ENCODE measurements at regions not wholly inside any gene's neighbourhood (a gene's known extent, or its start where the extent isn't known, plus 50 kb on each side); places are given as distances from the start of the nearest gene placed in this dataset.
"Not testable (repeated sequence)": the region's sequence is repeated elsewhere in the genome, so short reads cannot be mapped to it uniquely, and the experiment has no call there.

- not testable (repeated sequence) for H3K27me3 Mint-ChIP-seq (ENCODE audit: insufficient read depth, low read depth, poor library complexity); ATAC-seq
Observed at GRCh38 chr9:65481291-65481690, 194.4 kb upstream of the ZNG1E start.

DNA sequence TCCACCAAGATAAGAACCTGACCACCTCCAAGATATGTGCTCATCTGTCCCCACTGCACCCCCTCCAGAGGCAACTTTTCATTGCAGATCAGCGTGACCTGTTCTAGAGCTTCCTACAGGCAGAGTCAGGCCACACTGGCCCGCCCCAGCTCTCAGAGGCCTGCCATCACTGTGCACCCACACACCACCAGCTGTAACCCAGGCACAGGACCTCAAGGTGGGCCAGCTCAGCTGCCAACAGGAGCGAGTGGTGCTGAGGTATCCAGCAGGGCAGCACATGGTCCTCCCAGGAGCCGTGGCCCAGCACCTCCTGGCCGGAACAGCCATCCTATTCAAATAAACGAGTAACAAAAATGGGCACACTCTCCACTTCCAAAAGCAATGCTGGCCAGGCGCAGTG is 189.9 kb upstream of the FOXD4L5 start:
- not testable (repeated sequence) for DNase-seq (ENCODE audit: low spot score); H3K4me1 Mint-ChIP-seq; H3K36me3 ChIP-seq (ENCODE audit: insufficient read depth); H3K36me3 Mint-ChIP-seq (ENCODE audit: low read depth); ATAC-seq; H3K4me3 Mint-ChIP-seq; H3K27ac Mint-ChIP-seq; H3K27me3 ChIP-seq (ENCODE audit: insufficient read depth); H3K9me2 ChIP-seq (ENCODE audit: insufficient read depth); H4K20me1 ChIP-seq (replicated peaks; ENCODE audit: insufficient read depth); H3K4me1 ChIP-seq (ENCODE audit: insufficient read depth); H3K4me3 ChIP-seq; H3K27me3 Mint-ChIP-seq (ENCODE audit: insufficient read depth, low read depth, poor library complexity); H3K4me2 ChIP-seq; H3K27ac ChIP-seq (ENCODE audit: low read depth); H3K79me2 ChIP-seq (replicated peaks; ENCODE audit: insufficient read depth); H3F3A ChIP-seq (replicated peaks; ENCODE audit: low read depth); H2AFZ ChIP-seq
- H3K9me3 Mint-ChIP-seq: peaks cover 62% of the 10 kb centered on the region

More at GRCh38 chr9:65481291-65481690, 194.4 kb upstream of the ZNG1E start:
- not testable (repeated sequence) for H4K20me1 ChIP-seq (replicated peaks; ENCODE audit: insufficient read depth); H3K27me3 ChIP-seq (ENCODE audit: insufficient read depth); H3K4me3 Mint-ChIP-seq; H3K9me2 ChIP-seq (ENCODE audit: insufficient read depth); H3K27ac Mint-ChIP-seq; H3K27ac ChIP-seq (ENCODE audit: low read depth); DNase-seq (ENCODE audit: low spot score); H3K4me3 ChIP-seq; H3K36me3 Mint-ChIP-seq (ENCODE audit: low read depth); H3K79me2 ChIP-seq (replicated peaks; ENCODE audit: insufficient read depth); H3K4me1 Mint-ChIP-seq; H3K36me3 ChIP-seq (ENCODE audit: insufficient read depth); H2AFZ ChIP-seq; H3F3A ChIP-seq (replicated peaks; ENCODE audit: low read depth); H3K4me2 ChIP-seq; H3K4me1 ChIP-seq (ENCODE audit: insufficient read depth)
- H3K9me3 Mint-ChIP-seq: peaks cover 66% of the 10 kb centered on the region

- not testable (repeated sequence) for H3K27me3 Mint-ChIP-seq (ENCODE audit: insufficient read depth, low read depth, poor library complexity); H4K20me1 ChIP-seq (replicated peaks; ENCODE audit: insufficient read depth); H3K27ac ChIP-seq (ENCODE audit: low read depth); H3K9me2 ChIP-seq (ENCODE audit: insufficient read depth); H3K4me1 Mint-ChIP-seq; H3K4me3 ChIP-seq; DNase-seq (ENCODE audit: low spot score); H3K36me3 ChIP-seq (ENCODE audit: insufficient read depth); H3K27ac Mint-ChIP-seq; ATAC-seq; H3K4me2 ChIP-seq; H2AFZ ChIP-seq; H3K79me2 ChIP-seq (replicated peaks; ENCODE audit: insufficient read depth); H3F3A ChIP-seq (replicated peaks; ENCODE audit: low read depth); H3K4me3 Mint-ChIP-seq; H3K27me3 ChIP-seq (ENCODE audit: insufficient read depth); H3K4me1 ChIP-seq (ENCODE audit: insufficient read depth)
- peaks cover 71% of the 10 kb centered on the region for H3K9me3 Mint-ChIP-seq
- peaks cover 13% of the 10 kb centered on the region for H3K36me3 Mint-ChIP-seq (ENCODE audit: low read depth)
Observed at GRCh38 chr9:65473059-65473822, 188.2 kb upstream of the FOXD4L5 start.

GRCh38 chr9:65471106-65471505 is 186.1 kb upstream of the FOXD4L5 start:
- H3K4me3 Mint-ChIP-seq, H3K27ac Mint-ChIP-seq: not testable (repeated sequence)

GRCh38 chr9:65466911-65467734 is 182.1 kb upstream of the FOXD4L5 start:
- not testable (repeated sequence) for H3K4me3 ChIP-seq; H3K4me3 Mint-ChIP-seq; DNase-seq (ENCODE audit: low spot score); H3F3A ChIP-seq (replicated peaks; ENCODE audit: low read depth); H3K27ac Mint-ChIP-seq; H3K27me3 Mint-ChIP-seq (ENCODE audit: insufficient read depth, low read depth, poor library complexity); H3K79me2 ChIP-seq (replicated peaks; ENCODE audit: insufficient read depth); H3K4me2 ChIP-seq; H3K4me1 Mint-ChIP-seq; H3K4me1 ChIP-seq (ENCODE audit: insufficient read depth); H3K36me3 ChIP-seq (ENCODE audit: insufficient read depth); H4K20me1 ChIP-seq (replicated peaks; ENCODE audit: insufficient read depth); H3K9me2 ChIP-seq (ENCODE audit: insufficient read depth); ATAC-seq; H3K27ac ChIP-seq (ENCODE audit: low read depth); H2AFZ ChIP-seq; H3K27me3 ChIP-seq (ENCODE audit: insufficient read depth)
- Mint-ChIP-seq H3K9me3 (peaks cover 83% of the 10 kb centered on the region), H3K36me3 (ENCODE audit: low read depth) (peaks cover 47% of the 10 kb centered on the region)

More at GRCh38 chr9:65471106-65471505, 186.1 kb upstream of the FOXD4L5 start:
- not testable (repeated sequence) for H3K36me3 ChIP-seq (ENCODE audit: insufficient read depth); H3K9me2 ChIP-seq (ENCODE audit: insufficient read depth); H3K4me1 ChIP-seq (ENCODE audit: insufficient read depth); H2AFZ ChIP-seq; DNase-seq (ENCODE audit: low spot score); H3K79me2 ChIP-seq (replicated peaks; ENCODE audit: insufficient read depth); H3K27ac ChIP-seq (ENCODE audit: low read depth); H3K4me1 Mint-ChIP-seq; ATAC-seq; H3F3A ChIP-seq (replicated peaks; ENCODE audit: low read depth); H4K20me1 ChIP-seq (replicated peaks; ENCODE audit: insufficient read depth); H3K4me3 ChIP-seq; H3K27me3 ChIP-seq (ENCODE audit: insufficient read depth); H3K27me3 Mint-ChIP-seq (ENCODE audit: insufficient read depth, low read depth, poor library complexity); H3K4me2 ChIP-seq
- Mint-ChIP-seq H3K9me3 (peaks cover 77% of the 10 kb centered on the region), H3K36me3 (ENCODE audit: low read depth) (peaks cover 16% of the 10 kb centered on the region)

- not testable (repeated sequence) for H3K4me2 ChIP-seq; H3K4me1 Mint-ChIP-seq; H3K4me1 ChIP-seq (ENCODE audit: insufficient read depth); H4K20me1 ChIP-seq (replicated peaks; ENCODE audit: insufficient read depth); H3K4me3 Mint-ChIP-seq; H3K4me3 ChIP-seq; H3K27ac Mint-ChIP-seq; H3K27ac ChIP-seq (ENCODE audit: low read depth); H3K79me2 ChIP-seq (replicated peaks; ENCODE audit: insufficient read depth); ATAC-seq; H3K27me3 ChIP-seq (ENCODE audit: insufficient read depth); H3K36me3 ChIP-seq (ENCODE audit: insufficient read depth); DNase-seq (ENCODE audit: low spot score); H3F3A ChIP-seq (replicated peaks; ENCODE audit: low read depth); H3K27me3 Mint-ChIP-seq (ENCODE audit: insufficient read depth, low read depth, poor library complexity); H2AFZ ChIP-seq; H3K9me2 ChIP-seq (ENCODE audit: insufficient read depth)
- H3K9me3 Mint-ChIP-seq: peaks cover 84% of the 10 kb centered on the region
- H3K36me3 Mint-ChIP-seq (ENCODE audit: low read depth): peaks cover 51% of the 10 kb centered on the region
Observed at GRCh38 chr9:65465246-65465895, 180.4 kb upstream of the FOXD4L5 start.

All from GM23338 (cell line).